ENCODE measurements at regions not wholly inside any gene's neighbourhood (a gene's known extent, or its start where the extent isn't known, plus 50 kb on each side); places are given as distances from the start of the nearest gene placed in this dataset.

- DNase-seq (ENCODE audit: low read depth in 3 of 3, low spot score in 1 of 3), result no peak
Observed at GRCh38 chr6:40946738-40947301, 92.2 kb downstream of the UNC5CL start.

GRCh38 chr6:40937491-40937890, 101.5 kb downstream of the UNC5CL start:
- DNase-seq (ENCODE audit: low read depth in 3 of 3, low spot score in 1 of 3), result no peak

DNA sequence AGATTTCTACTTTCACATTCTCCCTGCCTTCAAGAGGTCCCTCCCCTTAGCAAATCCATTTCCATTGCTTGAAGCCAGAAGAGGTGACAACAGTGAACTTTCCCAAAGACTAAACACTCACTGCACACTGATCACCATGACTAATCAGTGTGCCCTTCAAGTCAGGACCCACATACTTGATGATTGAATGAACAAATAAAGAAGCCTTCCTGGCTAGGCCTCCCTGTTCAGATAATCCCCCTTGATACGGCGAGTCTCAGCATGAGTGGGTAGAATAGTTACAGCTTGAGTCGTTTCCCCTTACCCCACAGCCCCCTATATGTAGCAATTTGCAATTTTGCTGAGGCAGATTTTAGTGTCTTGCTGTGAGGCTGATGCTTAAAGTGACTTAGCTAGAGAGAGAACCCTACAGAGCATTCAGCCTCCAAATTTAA, 102.2 kb downstream of the UNC5CL start:
- DNase-seq (ENCODE audit: low read depth in 3 of 3, low spot score in 1 of 3), result no peak

DNA sequence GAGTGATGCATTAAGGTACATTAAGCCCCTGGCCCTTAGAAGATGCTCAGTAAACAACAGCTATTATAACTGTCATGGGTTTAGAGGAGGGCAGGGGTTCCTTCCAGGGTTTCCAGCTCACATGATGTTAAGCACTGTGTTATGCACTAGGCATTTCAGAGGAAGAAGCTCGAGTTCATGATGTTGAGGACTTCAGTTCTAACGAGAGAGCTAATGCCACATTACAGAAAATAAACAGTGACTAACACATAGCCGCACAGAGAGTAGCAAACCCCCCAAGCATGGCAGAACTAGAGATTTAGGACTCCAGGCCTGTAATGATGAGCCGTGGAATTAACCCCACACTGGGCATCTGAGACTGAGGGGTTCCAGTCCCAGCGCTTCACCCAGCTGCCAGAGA, 105.2 kb downstream of the UNC5CL start:
- no peak for DNase-seq (ENCODE audit: low read depth in 3 of 3, low spot score in 1 of 3)

GRCh38 chr6:40932953-40933352, 106.1 kb downstream of the UNC5CL start:
- DNase-seq (ENCODE audit: low read depth in 3 of 3, low spot score in 1 of 3), result no peak

GRCh38 chr6:40932366-40932765, 106.7 kb downstream of the UNC5CL start:
- no peak for DNase-seq (ENCODE audit: low read depth in 3 of 3, low spot score in 1 of 3)

GRCh38 chr6:40931931-40932330, 107.1 kb downstream of the UNC5CL start:
- no peak for DNase-seq (ENCODE audit: low read depth in 3 of 3, low spot score in 1 of 3)

DNA sequence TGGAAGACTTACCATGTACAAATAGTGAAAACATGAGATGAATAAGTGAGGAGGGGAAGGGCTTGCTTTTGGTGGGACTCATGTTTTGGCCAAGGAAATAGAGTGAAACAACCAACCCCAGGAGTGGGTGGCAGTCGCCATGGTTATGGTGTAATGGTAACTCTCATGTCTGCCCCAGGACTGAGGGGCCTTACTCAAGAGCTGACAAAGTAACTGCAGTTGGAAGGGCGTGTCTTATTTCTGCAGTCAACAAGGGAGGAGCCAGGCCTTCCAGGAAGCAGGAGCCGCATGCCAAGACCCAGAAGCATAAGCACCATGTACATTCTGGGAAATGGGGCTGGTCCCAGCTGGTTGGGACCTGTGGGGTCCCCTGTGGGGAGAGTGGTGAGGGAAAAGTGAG, 108.5 kb downstream of the UNC5CL start:
- DNase-seq (ENCODE audit: low read depth in 3 of 3, low spot score in 1 of 3), result no peak

DNA sequence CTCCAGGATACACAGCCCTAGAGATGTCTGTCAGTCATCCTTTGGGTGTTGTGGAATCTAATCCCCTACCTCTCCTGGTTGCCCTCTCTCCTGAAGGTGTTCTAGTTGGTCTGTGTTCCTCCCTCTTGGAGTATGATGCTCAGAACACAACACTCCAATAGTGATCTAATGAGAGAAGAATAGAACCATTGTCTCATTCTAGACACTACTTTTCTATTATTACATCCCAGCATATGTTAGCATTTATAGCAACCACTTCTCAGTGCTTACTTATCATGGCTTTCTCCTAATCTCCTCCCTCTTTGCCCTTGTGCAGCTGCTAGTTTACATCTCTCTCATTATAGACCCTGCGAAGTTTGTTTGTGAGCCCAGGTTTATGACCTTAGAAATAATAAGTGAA, 109.0 kb downstream of the UNC5CL start:
- DNase-seq (ENCODE audit: low read depth in 3 of 3, low spot score in 1 of 3), result no peak

DNA sequence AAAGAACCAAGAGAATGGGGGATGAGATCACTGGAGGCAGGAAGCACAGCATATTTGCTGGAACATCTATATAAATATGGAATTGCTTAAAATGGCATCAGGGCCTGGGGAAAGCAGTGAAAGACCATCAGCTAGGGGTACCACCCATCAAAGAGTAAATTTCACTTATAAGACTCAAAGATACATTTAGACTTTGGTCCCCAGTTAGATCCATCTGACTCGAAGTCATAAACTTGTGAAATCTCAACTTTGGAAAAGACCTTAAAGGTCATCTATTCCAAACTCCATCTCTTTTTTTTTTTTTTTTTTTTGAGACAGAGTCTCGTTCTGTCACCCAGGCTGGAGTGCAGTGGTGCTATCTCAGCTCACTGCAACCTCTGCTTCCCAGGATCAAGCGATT, 109.8 kb downstream of the UNC5CL start:
- DNase-seq (ENCODE audit: low read depth in 3 of 3, low spot score in 1 of 3), result no peak

DNA sequence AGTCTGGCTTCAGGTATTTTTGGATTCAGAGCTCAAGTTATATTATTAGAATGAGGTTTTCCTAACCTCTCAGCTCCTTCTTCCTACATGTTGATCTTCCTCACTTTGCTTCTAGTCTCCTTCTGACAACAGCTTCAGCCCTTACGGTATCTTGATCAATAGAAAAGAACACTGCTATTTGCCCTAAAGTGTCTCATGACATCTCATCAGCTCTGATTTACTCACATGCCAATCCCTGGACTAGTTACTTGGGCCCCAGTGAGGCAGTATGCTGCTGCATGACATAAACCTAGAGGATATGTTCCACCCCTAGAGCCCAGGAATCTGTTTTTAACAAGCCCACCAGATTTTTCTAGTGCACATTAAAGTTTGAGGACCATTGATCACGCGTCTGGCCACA, 110.3 kb downstream of the UNC5CL start:
- no peak for DNase-seq (ENCODE audit: low read depth in 3 of 3, low spot score in 1 of 3)

DNA sequence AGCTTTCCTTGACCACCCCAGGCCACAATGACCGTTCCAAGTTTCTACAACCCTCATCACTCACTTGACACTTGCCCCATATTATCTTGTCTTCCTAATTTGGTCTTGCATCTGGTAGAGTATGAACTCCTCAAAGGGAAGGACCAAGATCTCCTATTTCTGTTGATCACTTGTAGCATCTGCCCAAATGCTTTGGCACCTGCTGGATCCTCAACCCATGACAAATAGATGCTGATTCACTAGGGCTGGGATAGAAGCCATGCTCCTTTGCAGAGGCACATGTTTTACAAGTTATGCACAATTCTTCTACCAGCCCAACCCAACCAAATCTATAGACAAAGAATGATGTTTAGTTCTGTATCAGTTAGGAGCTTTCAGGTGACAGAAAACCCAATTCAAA, 110.7 kb downstream of the UNC5CL start:
- no peak for DNase-seq (ENCODE audit: low read depth in 3 of 3, low spot score in 1 of 3)

GRCh38 chr6:40925341-40925740, 113.7 kb downstream of the UNC5CL start:
- no peak for DNase-seq (ENCODE audit: low read depth in 3 of 3, low spot score in 1 of 3)

DNA sequence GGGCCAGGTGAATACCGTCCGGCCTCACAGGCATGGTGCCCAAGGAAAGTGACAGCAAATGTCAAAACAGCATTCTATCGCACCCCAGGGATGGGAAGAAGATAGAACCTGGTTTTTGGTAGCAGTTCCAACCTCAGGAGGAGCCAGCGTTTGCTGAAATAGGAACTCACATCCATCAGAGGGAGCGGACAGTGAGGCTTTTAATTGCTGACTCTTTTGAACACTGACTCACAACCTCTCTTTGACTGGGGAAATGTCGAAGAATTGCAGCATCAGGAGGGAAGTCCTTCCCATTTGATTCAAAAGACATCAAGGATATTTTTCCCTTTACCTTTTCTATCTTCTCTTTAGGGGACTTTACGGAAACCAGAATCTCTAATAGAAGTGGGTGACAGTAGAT, 114.2 kb downstream of the UNC5CL start:
- DNase-seq (ENCODE audit: low read depth in 3 of 3, low spot score in 1 of 3), result no peak

- DNase-seq (ENCODE audit: low read depth in 3 of 3, low spot score in 1 of 3), result no peak
Observed at GRCh38 chr6:40923880-40924279, 115.1 kb downstream of the UNC5CL start.

DNA sequence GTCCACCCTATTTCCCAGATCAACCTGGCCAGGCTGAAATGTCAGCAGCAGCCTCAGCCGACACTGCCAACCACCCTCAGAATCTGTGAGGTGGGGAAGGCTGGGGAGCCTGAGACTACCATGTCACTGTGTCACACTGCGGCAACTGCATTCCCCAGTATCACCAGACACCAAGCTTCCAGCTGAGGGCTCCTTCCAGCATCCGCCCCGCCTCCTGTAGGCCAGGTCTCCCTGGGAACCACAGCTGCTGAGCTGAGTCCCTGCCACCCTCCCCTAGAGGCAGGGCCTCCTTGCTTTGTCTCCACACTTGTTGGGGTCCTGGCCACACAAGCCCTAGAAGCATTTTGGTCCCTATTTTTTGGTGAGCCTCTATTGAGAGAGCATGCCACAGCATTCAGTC, 115.7 kb downstream of the UNC5CL start:
- DNase-seq (ENCODE audit: low read depth in 3 of 3, low spot score in 1 of 3), result no peak

GRCh38 chr6:40922281-40922680, 116.7 kb downstream of the UNC5CL start:
- DNase-seq (ENCODE audit: low read depth in 3 of 3, low spot score in 1 of 3), result no peak

DNA sequence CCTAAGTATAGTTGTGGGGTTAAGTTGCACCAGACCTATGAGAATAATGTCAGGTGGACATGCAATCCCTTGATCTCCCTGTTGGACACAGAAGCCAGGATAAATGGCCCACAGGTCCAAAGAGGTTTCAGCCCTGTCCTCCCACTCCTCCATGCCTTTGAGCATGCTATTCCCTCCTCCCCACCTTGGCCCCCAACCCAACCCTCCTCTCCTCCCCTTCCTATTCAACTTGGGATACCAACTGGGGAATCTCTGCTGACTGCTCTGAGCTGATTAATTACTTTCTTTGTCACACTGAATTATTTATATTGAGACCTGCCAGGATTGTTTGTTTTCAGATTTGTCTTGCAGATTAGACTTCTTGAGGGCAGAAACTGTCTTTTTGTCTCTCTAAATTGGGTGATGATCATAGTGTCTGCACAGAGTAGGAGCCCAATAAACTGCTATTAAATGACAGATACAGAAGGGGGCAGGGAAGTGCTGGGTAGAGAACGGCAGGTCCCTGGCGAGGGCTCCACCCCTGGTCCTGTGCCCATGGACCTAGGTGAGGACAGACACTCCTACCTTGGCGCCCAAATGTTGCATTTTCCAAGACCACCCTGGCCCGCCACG, 120.9 kb downstream of the UNC5CL start:
- no peak for DNase-seq (ENCODE audit: low read depth in 3 of 3, low spot score in 1 of 3)

DNA sequence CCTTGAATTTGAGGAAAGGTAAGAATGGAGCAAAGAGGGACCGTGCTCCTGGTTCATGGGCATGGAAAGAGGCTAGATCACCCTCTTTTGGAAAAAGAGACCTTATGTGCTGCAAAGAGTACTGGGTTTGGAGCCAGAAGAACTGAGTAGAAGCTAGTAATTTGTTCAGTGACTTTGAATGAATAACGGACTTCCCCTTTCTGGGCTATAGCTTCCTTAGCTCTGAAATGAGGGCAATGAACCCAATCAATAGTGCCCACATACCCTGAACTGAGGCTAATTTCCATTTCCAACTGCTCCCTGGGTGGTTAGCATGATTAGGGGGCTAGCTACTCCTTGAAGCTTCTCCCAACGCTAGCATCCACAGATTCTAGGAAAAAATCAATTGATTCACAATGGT, 121.4 kb downstream of the UNC5CL start:
- DNase-seq (ENCODE audit: low read depth in 3 of 3, low spot score in 1 of 3), result no peak

- no peak for DNase-seq (ENCODE audit: low read depth in 3 of 3, low spot score in 1 of 3)
Observed at GRCh38 chr6:40916845-40917244, 122.2 kb downstream of the UNC5CL start.

GRCh38 chr6:40915165-40915564, 123.9 kb downstream of the UNC5CL start:
- no peak for DNase-seq (ENCODE audit: low read depth in 3 of 3, low spot score in 1 of 3)

- DNase-seq (ENCODE audit: low read depth in 3 of 3, low spot score in 1 of 3), result no peak
Observed at GRCh38 chr6:40914005-40914404, 125.0 kb downstream of the UNC5CL start.

GRCh38 chr6:40912158-40912946, 126.7 kb downstream of the UNC5CL start:
- DNase-seq (ENCODE audit: low read depth in 3 of 3, low spot score in 1 of 3), result no peak

Measured in stimulated activated CD4-positive, alpha-beta T cell treated with anti-CD3 and anti-CD28 coated beads, TNF-alpha, amount 100 ng/mL, for 1 hour (primary cell).